ENCODE measurements at regions not wholly inside any gene's neighbourhood (a gene's known extent, or its start where the extent isn't known, plus 50 kb on each side); places are given as distances from the start of the nearest gene placed in this dataset.

DNA sequence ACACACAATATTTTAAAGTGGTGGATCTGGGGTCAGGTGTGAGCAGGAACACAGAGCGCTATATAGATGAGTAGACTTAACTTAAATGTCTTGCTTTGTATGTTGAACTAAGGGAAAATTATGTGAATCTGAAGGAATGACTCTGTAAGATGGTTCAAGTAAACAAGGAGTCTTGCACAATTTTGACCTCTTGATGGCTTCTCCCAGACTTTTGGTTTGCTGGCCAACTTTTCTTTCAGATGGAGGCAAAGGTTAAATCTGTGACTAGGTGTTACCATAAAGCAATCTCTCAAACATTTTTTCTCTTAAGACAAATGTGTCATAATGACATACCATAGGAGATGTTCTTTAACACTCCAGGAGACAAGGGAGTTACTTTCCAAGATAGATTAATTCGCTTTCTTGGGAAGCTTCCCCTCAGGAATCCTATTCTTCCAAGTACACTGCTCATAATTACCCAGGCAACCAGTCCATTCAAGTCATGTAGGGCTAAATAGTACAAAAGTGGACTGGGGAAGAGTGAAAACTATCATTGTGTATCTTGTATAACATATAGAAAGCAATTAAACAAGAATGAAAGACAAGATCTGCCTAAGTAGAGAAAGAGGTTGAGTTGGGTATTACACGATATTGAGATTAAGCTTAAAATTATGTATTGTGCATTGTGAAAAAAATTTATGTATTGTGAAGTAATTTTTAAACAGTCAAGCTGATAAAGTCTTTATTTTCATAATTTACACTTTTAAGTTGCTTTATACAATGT is 60.3 kb upstream of the SLC27A6 start:
- TF ChIP-seq, protein P1, sequence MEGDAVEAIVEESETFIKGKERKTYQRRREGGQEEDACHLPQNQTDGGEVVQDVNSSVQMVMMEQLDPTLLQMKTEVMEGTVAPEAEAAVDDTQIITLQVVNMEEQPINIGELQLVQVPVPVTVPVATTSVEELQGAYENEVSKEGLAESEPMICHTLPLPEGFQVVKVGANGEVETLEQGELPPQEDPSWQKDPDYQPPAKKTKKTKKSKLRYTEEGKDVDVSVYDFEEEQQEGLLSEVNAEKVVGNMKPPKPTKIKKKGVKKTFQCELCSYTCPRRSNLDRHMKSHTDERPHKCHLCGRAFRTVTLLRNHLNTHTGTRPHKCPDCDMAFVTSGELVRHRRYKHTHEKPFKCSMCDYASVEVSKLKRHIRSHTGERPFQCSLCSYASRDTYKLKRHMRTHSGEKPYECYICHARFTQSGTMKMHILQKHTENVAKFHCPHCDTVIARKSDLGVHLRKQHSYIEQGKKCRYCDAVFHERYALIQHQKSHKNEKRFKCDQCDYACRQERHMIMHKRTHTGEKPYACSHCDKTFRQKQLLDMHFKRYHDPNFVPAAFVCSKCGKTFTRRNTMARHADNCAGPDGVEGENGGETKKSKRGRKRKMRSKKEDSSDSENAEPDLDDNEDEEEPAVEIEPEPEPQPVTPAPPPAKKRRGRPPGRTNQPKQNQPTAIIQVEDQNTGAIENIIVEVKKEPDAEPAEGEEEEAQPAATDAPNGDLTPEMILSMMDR (IDR thresholded peaks at IDR 0.05): no peak
- no peak for TF ChIP-seq POLR2A (IDR thresholded peaks at IDR 0.05)
